A549 (cell line): ENCODE measurements at regions not wholly inside any gene's neighbourhood (a gene's known extent, or its start where the extent isn't known, plus 50 kb on each side); places are given as distances from the start of the nearest gene placed in this dataset.

Experiments
- ATAC-seq, 2 experiments: fragments of 200-7000 bp in 1 of 2; fragments of >200 bp in 1 of 2; cut with Nextera tagmentation in 1 of 2; cut with Tn5 transposase in 1 of 2; 3 replicates each; pipeline versions ENCODE4 v1.8.0 to v1.9.1; 2018 to 2020; ENCODE audit warnings: mild to moderate bottlenecking in 1 of 2, moderate library complexity in 1 of 2
- CTCF ChIA-PET: fragments of 300-600 bp; sonication (Branson Sonifier 250); formaldehyde crosslinking; extraction: SDS; loops from one replicate; lab custom pipeline; 2021; ENCODE audit warnings: antibody characterized with exemption, inconsistent platforms; lab: Yijun Ruan, JAX
- POLR2A ChIA-PET: fragments of 350-600 bp; formaldehyde crosslinking; extraction: SDS; loops from one replicate; lab custom pipeline; 2021; ENCODE audit warnings: antibody characterized with exemption, inconsistent platforms; lab: Yijun Ruan, JAX
- DNase-seq, 2 experiments: peaks; one replicate each; pipeline versions ENCODE4 v3.0.0 to v3.0.0-alpha.2; 2011 to 2016; ENCODE audit warnings: low read depth in 1 of 2, low spot score in 1 of 2
- FAIRE-seq: peaks from 2 replicates; lab custom pipeline; 2011; peaks lifted over from hg19 to GRCh38; lab: Jason Lieb, UNC
- H3K27ac ChIP-seq, 2 experiments: fragments of >200 bp; sonication (Bioruptor Twin); formaldehyde crosslinking; 3 replicates each; pipeline ENCODE4 v1.5.1; 2016 to 2017
- H3K4me1 ChIP-seq: fragments of >200 bp; sonication (Bioruptor Twin); formaldehyde crosslinking; 3 replicates; pipeline ENCODE4 v1.6.1; 2016
- H3K4me2 ChIP-seq: fragments of >200 bp; sonication (Bioruptor Twin); formaldehyde crosslinking; 3 replicates; pipeline ENCODE4 v1.6.1; 2016
- H3K4me3 ChIP-seq: fragments of >200 bp; sonication (Bioruptor Twin); formaldehyde crosslinking; 3 replicates; pipeline ENCODE4 v1.5.1; 2016
- H3K9me3 ChIP-seq: fragments of >200 bp; sonication (Bioruptor Twin); formaldehyde crosslinking; 3 replicates; pipeline ENCODE4 v1.6.1; 2016
- CBX2 ChIP-seq: fragments of 200-600 bp; sonication (generic); IDR thresholded peaks from 2 replicates; pipeline ENCODE4 v1.6.1; 2016; ENCODE audit warnings: low read depth, mild to moderate bottlenecking, borderline replicate concordance
- CEBPB ChIP-seq, 2 experiments: fragments of >200 bp in 1 of 2; sonication (Bioruptor Twin) in 1 of 2; formaldehyde crosslinking in 1 of 2; IDR thresholded peaks; 2 replicates each; pipeline ENCODE4 v1.6.1; 2012 to 2016
- CHD4 ChIP-seq: fragments of 200-600 bp; sonication (generic); IDR thresholded peaks from 2 replicates; pipeline ENCODE4 v1.6.1; 2016; ENCODE audit warnings: antibody characterized with exemption, mild to moderate bottlenecking, borderline replicate concordance
- ESRRA ChIP-seq: fragments of 150-350 bp; IDR thresholded peaks from 2 replicates; pipeline ENCODE4 v1.6.1; 2014; ENCODE audit warnings: mild to moderate bottlenecking, low read length, borderline replicate concordance
- FOXS1 ChIP-seq: fragments of 250-450 bp; sonication (Bioruptor Pico); IDR thresholded peaks from 2 replicates; pipeline ENCODE4 v1.5.0; 2020; ENCODE audit warnings: mild to moderate bottlenecking, moderate library complexity
- GATA3 ChIP-seq: IDR thresholded peaks from 2 replicates; pipeline ENCODE4 v1.6.1; 2012; ENCODE audit warnings: borderline replicate concordance
- HOXA7 ChIP-seq: fragments of 250-450 bp; sonication (Bioruptor Pico); IDR thresholded peaks from 2 replicates; pipeline ENCODE4 v1.5.0; 2020; ENCODE audit warnings: mild to moderate bottlenecking, moderate library complexity
- HOXB13 ChIP-seq: fragments of 250-450 bp; sonication (Bioruptor Pico); IDR thresholded peaks from 2 replicates; pipeline ENCODE4 v1.5.0; 2020; ENCODE audit warnings: low read depth, mild to moderate bottlenecking, moderate library complexity
- HOXB5 ChIP-seq: fragments of 250-450 bp; sonication (Bioruptor Pico); IDR thresholded peaks from 2 replicates; pipeline ENCODE4 v1.5.0; 2020; ENCODE audit warnings: mild to moderate bottlenecking, moderate library complexity
- JUN ChIP-seq, 2 experiments: fragments of >200 bp; sonication (Bioruptor Twin); formaldehyde crosslinking; IDR thresholded peaks; 2 replicates in 1 of 2; 3 replicates in 1 of 2; pipeline ENCODE4 v1.6.1; 2016 to 2017
- MAFK ChIP-seq: fragments of 450-650 bp; IDR thresholded peaks from 2 replicates; pipeline ENCODE4 v1.6.1; 2014; ENCODE audit not compliant: partially characterized antibody
- NFE2L2 ChIP-seq: fragments of 150-350 bp; conservative IDR thresholded peaks from 2 replicates; pipeline ENCODE4 v1.6.1; 2014; ENCODE audit warnings: low read length
- NPAS2 ChIP-seq: fragments of 250-450 bp; sonication (Bioruptor Pico); IDR thresholded peaks from 2 replicates; pipeline ENCODE4 v1.8.0; 2022; ENCODE audit warnings: mild to moderate bottlenecking, moderate library complexity, borderline replicate concordance
- NR3C1 ChIP-seq: fragments of >200 bp; sonication (Bioruptor Twin); formaldehyde crosslinking; IDR thresholded peaks from 3 replicates; pipeline ENCODE4 v1.6.1; 2017
- PHF8 ChIP-seq: fragments of 200-600 bp; sonication (generic); IDR thresholded peaks from 2 replicates; pipeline ENCODE4 v1.6.1; 2016; ENCODE audit warnings: low read depth, mild to moderate bottlenecking, antibody characterized with exemption, moderate library complexity, borderline replicate concordance
- RAD21 ChIP-seq, 2 experiments: fragments of >200 bp in 1 of 2; sonication (Bioruptor Twin) in 1 of 2; formaldehyde crosslinking in 1 of 2; IDR thresholded peaks in 1 of 2; conservative IDR thresholded peaks in 1 of 2; 2 replicates in 1 of 2; 3 replicates in 1 of 2; pipeline ENCODE4 v1.6.1; 2012 to 2018; ENCODE audit warnings: inconsistent platforms in 1 of 2
- RARB ChIP-seq: fragments of 250-450 bp; sonication (Bioruptor Pico); IDR thresholded peaks from 2 replicates; pipeline ENCODE4 v1.8.0; 2021; ENCODE audit warnings: mild to moderate bottlenecking, moderate library complexity
- RFX5 ChIP-seq: fragments of 450-650 bp; IDR thresholded peaks from 2 replicates; pipeline ENCODE4 v1.7.1; 2014; ENCODE audit warnings: antibody characterized with exemption, mild to moderate bottlenecking, moderate library complexity
- SREBF2 ChIP-seq: fragments of 450-650 bp; IDR thresholded peaks from 2 replicates; pipeline ENCODE4 v1.6.1; 2014; ENCODE audit warnings: mild to moderate bottlenecking, moderate library complexity
- TFCP2L1 ChIP-seq: fragments of 250-450 bp; sonication (Bioruptor Pico); IDR thresholded peaks from 2 replicates; pipeline ENCODE4 v1.5.0; 2021; ENCODE audit warnings: mild to moderate bottlenecking
- ZFP36 ChIP-seq: fragments of 450-650 bp; IDR thresholded peaks from 2 replicates; pipeline ENCODE4 v1.6.1; 2014; ENCODE audit warnings: borderline replicate concordance; ENCODE audit not compliant: partially characterized antibody
- ZNF302 ChIP-seq: fragments of 250-450 bp; sonication (Bioruptor Pico); IDR thresholded peaks from 2 replicates; pipeline ENCODE4 v1.9.0; 2021; ENCODE audit warnings: inconsistent platforms, mild to moderate bottlenecking, moderate library complexity
- ZSCAN20 ChIP-seq: fragments of 250-450 bp; sonication (Bioruptor Pico); IDR thresholded peaks from 2 replicates; pipeline ENCODE4 v1.8.0; 2022; ENCODE audit warnings: mild to moderate bottlenecking, moderate library complexity
- WGBS: methylation state at CpG from one replicate; pipeline ENCODE4 v1.1.6; 2017; ENCODE audit errors: missing lambda C conversion rate; 5-methylcytosine and 5-hydroxymethylcytosine counted together
- TF ChIP-seq, protein P1 (sequence below): fragments of 250-450 bp; sonication (Bioruptor Pico); IDR thresholded peaks from 2 replicates; pipeline ENCODE4 v1.5.0; 2021; ENCODE audit warnings: mild to moderate bottlenecking, moderate library complexity, borderline replicate concordance
- TF ChIP-seq, protein P2 (sequence below): IDR thresholded peaks from 2 replicates; pipeline ENCODE4 v1.6.1; 2012
- TF ChIP-seq, protein P3 (sequence below): fragments of >200 bp; sonication (Bioruptor Twin); formaldehyde crosslinking; IDR thresholded peaks from 3 replicates; pipeline ENCODE4 v1.6.1; 2016
- TF ChIP-seq, protein P4 (sequence below): fragments of 200-600 bp; sonication (generic); IDR thresholded peaks from 2 replicates; pipeline ENCODE4 v1.6.1; 2016; ENCODE audit warnings: antibody characterized with exemption, mild to moderate bottlenecking, moderate library complexity

DNA sequence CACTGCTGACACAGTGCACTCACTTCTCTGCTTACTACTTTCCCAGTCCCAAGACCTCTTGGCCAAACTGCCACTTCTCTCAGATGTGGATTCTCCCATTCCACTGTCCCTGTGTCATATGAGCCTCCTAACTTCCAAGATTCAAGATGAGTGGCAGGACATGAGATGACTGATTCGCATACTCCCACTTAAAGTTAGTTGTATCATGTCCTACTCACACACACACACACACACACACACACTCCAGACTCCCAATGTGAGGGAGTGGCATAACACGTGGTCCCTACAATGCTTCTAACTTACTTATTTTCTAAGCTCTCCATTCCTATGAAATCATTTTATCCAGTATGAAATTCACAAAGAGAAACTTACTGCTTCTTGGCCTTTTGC lies 67.0 kb upstream of the CAV2 start:
- Histone ChIP-seq H3K9me3 (peaks cover 5% of the 10 kb centered on the region; the same call in 1 of the 3 replicates), H3K4me1 (peaks cover 23% of the 10 kb centered on the region), H3K27ac (peak overlapping the region in 1 of 2 experiments; percentile 18; a peak in 3 of 6 replicates), H3K4me3 (no peak overlapping the region), H3K4me2 (no peak overlapping the region)
- WGBS = 91% methylated on average over 2 of the region's 2 CpGs
- TF ChIP-seq HOXB5 (CRISPR knock-in tag) = no peak
- no peak for TF ChIP-seq CHD4
- no peak for TF ChIP-seq JUN (IDR thresholded peaks at IDR 0.05)
- TF ChIP-seq, protein P1, sequence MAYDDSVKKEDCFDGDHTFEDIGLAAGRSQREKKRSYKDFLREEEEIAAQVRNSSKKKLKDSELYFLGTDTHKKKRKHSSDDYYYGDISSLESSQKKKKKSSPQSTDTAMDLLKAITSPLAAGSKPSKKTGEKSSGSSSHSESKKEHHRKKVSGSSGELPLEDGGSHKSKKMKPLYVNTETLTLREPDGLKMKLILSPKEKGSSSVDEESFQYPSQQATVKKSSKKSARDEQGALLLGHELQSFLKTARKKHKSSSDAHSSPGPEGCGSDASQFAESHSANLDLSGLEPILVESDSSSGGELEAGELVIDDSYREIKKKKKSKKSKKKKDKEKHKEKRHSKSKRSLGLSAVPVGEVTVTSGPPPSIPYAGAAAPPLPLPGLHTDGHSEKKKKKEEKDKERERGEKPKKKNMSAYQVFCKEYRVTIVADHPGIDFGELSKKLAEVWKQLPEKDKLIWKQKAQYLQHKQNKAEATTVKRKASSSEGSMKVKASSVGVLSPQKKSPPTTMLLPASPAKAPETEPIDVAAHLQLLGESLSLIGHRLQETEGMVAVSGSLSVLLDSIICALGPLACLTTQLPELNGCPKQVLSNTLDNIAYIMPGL (CRISPR knock-in tag) = no peak
- no peak for TF ChIP-seq HOXA7 (CRISPR knock-in tag)
- TF ChIP-seq NR3C1 = no peak
- no peak for TF ChIP-seq GATA3
- no peak for TF ChIP-seq RARB (CRISPR knock-in tag)
- TF ChIP-seq RAD21 (conservative IDR thresholded peaks at IDR 0.05 in 1 of 2, IDR thresholded peaks at IDR 0.05 in 1 of 2) = no peak
- no peak for TF ChIP-seq HOXB13 (CRISPR knock-in tag)
- TF ChIP-seq TFCP2L1 (CRISPR knock-in tag) = no peak
- no peak for TF ChIP-seq ZFP36
- TF ChIP-seq RFX5 = no peak
- TF ChIP-seq CEBPB (IDR thresholded peaks at IDR 0.05) = no peak
- TF ChIP-seq NFE2L2 = no peak
- TF ChIP-seq MAFK = no peak
- TF ChIP-seq, protein P2, sequence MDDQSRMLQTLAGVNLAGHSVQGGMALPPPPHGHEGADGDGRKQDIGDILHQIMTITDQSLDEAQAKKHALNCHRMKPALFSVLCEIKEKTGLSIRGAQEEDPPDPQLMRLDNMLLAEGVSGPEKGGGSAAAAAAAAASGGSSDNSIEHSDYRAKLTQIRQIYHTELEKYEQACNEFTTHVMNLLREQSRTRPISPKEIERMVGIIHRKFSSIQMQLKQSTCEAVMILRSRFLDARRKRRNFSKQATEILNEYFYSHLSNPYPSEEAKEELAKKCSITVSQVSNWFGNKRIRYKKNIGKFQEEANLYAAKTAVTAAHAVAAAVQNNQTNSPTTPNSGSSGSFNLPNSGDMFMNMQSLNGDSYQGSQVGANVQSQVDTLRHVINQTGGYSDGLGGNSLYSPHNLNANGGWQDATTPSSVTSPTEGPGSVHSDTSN = no peak
- peak in 1 of 2 experiments; percentile 23; a peak in 1 of 6 replicates for ATAC-seq
- ChIA-PET CTCF (interaction anchor here (0.7 to 2.0 kb wide), 4 partner anchors 19 to 173 kb away, joined by 3 to 6 read pairs (median 4); no protein-coding TSS in a partner anchor), POLR2A (no interaction called here)
- no peak for FAIRE-seq
- DNase-seq = no peak

DNA sequence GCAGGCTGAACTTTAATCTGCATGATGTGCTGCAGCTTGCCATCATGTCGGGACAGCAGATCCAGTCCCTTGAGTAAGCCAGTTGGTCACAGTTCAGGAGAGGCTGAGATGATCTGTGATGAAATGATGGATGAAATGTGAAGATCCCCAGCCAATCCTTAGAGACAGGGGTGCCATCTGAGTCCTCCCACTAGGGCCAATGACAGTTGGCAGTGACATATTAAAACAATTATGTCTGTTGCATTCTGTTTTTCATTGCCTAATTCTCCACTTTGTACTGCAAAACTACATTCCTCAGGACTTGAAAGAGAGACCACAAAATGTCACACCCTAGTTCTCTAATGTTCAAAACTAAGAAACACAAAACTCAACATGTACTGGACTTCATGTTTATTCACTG lies 66.3 kb upstream of the CAV2 start:
- CTCF ChIA-PET = interaction anchor here (1.4 to 2.0 kb wide), 2 partner anchors 93 to 174 kb away, joined by 4 to 6 read pairs; no protein-coding TSS in a partner anchor
- no peak for TF ChIP-seq HOXB5 (CRISPR knock-in tag)
- TF ChIP-seq ESRRA = no peak
- TF ChIP-seq, protein P3, sequence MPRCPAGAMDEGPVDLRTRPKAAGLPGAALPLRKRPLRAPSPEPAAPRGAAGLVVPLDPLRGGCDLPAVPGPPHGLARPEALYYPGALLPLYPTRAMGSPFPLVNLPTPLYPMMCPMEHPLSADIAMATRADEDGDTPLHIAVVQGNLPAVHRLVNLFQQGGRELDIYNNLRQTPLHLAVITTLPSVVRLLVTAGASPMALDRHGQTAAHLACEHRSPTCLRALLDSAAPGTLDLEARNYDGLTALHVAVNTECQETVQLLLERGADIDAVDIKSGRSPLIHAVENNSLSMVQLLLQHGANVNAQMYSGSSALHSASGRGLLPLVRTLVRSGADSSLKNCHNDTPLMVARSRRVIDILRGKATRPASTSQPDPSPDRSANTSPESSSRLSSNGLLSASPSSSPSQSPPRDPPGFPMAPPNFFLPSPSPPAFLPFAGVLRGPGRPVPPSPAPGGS = no peak
- TF ChIP-seq ZFP36 = no peak
- no peak for TF ChIP-seq ZSCAN20 (CRISPR knock-in tag)
- no peak for TF ChIP-seq NPAS2 (CRISPR knock-in tag)
- no peak for TF ChIP-seq RARB (CRISPR knock-in tag)
- TF ChIP-seq ZNF302 (CRISPR knock-in tag) = no peak
- no peak for TF ChIP-seq FOXS1
- no peak for TF ChIP-seq RFX5
- no peak for TF ChIP-seq CBX2
- no peak for TF ChIP-seq PHF8
- TF ChIP-seq MAFK = no peak
- TF ChIP-seq SREBF2 = no peak
- TF ChIP-seq, protein P4, sequence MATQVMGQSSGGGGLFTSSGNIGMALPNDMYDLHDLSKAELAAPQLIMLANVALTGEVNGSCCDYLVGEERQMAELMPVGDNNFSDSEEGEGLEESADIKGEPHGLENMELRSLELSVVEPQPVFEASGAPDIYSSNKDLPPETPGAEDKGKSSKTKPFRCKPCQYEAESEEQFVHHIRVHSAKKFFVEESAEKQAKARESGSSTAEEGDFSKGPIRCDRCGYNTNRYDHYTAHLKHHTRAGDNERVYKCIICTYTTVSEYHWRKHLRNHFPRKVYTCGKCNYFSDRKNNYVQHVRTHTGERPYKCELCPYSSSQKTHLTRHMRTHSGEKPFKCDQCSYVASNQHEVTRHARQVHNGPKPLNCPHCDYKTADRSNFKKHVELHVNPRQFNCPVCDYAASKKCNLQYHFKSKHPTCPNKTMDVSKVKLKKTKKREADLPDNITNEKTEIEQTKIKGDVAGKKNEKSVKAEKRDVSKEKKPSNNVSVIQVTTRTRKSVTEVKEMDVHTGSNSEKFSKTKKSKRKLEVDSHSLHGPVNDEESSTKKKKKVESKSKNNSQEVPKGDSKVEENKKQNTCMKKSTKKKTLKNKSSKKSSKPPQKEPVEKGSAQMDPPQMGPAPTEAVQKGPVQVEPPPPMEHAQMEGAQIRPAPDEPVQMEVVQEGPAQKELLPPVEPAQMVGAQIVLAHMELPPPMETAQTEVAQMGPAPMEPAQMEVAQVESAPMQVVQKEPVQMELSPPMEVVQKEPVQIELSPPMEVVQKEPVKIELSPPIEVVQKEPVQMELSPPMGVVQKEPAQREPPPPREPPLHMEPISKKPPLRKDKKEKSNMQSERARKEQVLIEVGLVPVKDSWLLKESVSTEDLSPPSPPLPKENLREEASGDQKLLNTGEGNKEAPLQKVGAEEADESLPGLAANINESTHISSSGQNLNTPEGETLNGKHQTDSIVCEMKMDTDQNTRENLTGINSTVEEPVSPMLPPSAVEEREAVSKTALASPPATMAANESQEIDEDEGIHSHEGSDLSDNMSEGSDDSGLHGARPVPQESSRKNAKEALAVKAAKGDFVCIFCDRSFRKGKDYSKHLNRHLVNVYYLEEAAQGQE = no peak
- FAIRE-seq (no peak), DNase-seq (no peak), ATAC-seq (no peak)
- 100% methylated on average over 1 of the region's 1 CpG for WGBS
- Histone ChIP-seq H3K4me3 (no peak overlapping the region), H3K27ac (peak overlapping the region in 1 of 2 experiments; percentile 14; a peak in 3 of 6 replicates), H3K4me1 (peaks cover 22% of the 10 kb centered on the region; the same call in 2 of the 3 replicates), H3K9me3 (peaks cover 5% of the 10 kb centered on the region; the same call in 1 of the 3 replicates), H3K4me2 (no peak overlapping the region)
- POLR2A ChIA-PET = no interaction called here
